ENCODE measurements at regions not wholly inside any gene's neighbourhood (a gene's known extent, or its start where the extent isn't known, plus 50 kb on each side); places are given as distances from the start of the nearest gene placed in this dataset.

DNA sequence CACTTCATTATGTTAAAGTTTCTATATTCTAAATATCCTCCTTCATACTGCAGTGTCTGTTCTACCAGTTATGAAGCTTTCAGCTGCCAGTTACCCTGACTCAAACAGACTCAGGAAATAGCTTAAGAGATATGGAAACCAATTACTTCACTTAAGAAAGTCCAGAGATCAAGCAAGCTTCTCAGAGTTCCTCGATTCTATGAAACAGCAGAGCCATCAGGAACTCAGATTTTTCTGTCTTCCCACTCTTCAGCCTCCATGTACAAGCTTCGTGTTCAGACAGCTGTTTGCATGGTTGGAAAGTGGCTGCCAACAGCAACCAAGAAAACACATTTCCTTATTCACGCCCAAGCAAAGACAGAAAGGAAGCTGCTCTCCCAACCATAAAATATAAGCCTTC lies 216.1 kb downstream of the ACTL7B start:
- in situ Hi-C loops (cut with HindIII; ENCODE audit: low pct_unique_long_range_greater_than_20kb, low sequenced_read_pairs) = no loop called here
- no peak for DNase-seq (ENCODE audit: low read depth)

DNA sequence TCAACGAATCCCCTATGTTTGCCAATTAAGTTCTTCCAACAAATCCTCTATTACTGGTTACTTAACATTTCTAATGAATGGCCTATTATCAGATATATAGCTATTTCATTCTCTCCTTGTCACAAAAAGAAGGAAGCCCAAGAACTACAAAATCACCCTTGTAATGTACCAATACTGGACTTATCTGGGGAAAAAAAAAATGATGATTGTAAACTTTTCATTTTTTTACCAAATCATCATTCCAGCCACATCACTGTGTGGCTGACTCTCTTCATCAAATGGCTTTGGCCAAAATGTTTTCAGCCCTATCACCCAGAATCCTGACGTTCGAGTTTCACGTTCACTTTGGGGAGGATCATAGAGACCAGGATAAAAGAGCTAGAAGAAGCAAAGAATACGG lies 216.7 kb downstream of the ACTL7B start:
- in situ Hi-C loops (cut with HindIII; ENCODE audit: low pct_unique_long_range_greater_than_20kb, low sequenced_read_pairs) = no loop called here
- no peak for DNase-seq (ENCODE audit: low read depth)

DNA sequence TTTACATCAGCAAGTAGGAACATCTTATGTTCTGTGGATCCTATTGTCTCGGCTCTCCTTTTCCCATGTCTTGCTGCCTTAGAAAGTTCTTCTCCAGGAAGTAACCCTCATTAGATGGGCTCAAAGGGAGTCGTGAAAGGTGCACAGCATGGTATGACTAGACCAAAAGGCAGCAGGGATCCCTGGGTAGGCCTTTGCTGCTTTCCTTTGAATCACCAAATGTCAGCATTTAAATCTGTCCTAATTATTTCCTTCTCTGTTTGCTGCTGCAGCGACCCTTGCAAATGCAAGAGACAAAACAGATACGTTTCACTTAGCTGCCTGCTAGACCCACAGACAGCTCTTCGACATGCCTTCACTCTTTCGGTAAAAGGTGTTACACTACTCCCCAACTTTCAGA lies 218.4 kb downstream of the ACTL7B start:
- DNase-seq (ENCODE audit: low read depth) = no peak
- in situ Hi-C loops (cut with HindIII; ENCODE audit: low pct_unique_long_range_greater_than_20kb, low sequenced_read_pairs) = no loop called here

DNA sequence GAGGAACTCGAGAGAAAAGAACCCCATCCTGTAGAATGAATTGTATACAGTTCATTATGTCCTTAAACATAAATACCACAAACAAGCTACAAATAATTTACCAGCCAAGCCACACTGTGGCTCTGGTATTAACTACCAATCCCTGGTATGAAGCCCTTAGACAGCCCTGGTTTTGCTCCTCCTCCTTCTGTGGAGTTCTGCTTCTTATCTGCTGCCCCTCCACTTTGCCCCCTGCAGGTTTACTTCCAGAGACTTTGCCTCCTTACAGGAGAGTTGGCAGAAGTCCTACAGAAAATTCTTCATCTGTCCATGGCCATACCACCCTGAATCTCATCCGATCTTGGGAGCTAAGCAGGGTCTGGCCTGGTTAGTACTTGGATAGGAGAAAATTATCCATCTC lies 219.8 kb downstream of the ACTL7B start:
- in situ Hi-C loops (cut with HindIII; ENCODE audit: low pct_unique_long_range_greater_than_20kb, low sequenced_read_pairs) = no loop called here
- no peak for DNase-seq (ENCODE audit: low read depth)

DNA sequence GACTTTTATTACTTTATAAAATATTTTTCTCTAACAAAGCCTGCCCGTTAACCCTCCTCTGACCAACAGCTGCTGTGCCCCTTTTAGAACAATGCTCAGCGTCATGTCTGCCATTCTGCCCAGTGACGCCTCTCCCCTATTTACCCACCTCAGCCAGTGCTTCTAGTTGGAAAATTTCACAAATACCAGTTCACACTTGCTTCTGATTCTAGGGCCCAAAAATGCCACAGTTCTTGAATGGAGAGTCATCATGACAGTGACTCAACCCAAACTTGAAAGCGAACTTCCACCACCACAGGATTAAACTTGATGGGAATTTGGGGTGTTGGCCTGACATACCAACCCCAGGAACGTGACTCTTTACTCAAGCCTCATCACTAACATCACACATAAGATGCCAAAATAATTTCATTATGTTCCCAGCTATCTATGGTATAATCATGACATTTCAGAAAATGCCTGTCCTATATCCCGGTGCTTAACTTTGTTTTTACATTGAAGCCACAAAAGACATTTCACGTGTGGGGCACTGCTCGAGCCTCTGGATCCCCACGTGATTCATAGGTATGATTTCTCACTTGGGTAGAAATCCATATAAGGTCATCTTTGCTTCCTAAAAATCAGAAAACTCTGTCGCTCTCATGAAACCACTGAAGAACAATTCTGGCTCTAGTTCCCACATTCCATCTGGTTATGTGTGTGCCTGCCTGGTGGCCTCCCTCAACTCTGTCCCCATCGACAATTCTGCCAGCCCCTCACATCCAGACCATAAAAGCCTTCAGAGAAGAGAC lies 220.9 kb downstream of the ACTL7B start:
- DNase-seq (ENCODE audit: low read depth) = no peak
- in situ Hi-C loops (cut with HindIII; ENCODE audit: low pct_unique_long_range_greater_than_20kb, low sequenced_read_pairs) = no loop called here

DNA sequence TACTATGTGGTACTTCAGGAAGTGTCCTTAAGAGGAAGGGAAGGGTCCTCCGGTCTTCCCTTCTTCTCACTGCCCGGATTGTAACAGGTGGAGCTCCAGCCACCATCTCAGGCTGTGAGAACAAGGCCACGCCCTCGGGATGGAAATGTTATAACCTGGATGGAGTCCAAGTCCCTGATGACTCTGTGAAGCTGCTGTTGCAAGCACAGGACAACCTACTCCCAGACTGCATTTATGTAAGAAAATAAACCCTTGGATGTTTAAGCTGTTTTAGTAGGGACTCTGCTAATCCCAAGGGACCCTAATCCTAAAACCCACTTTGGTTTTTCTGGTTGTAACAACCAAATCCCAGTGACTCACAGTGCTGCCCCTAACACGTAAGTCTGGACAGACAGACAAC lies 221.6 kb downstream of the ACTL7B start:
- peak; percentile 19 for DNase-seq (ENCODE audit: low read depth)
- in situ Hi-C loops (cut with HindIII; ENCODE audit: low pct_unique_long_range_greater_than_20kb, low sequenced_read_pairs) = no loop called here

DNA sequence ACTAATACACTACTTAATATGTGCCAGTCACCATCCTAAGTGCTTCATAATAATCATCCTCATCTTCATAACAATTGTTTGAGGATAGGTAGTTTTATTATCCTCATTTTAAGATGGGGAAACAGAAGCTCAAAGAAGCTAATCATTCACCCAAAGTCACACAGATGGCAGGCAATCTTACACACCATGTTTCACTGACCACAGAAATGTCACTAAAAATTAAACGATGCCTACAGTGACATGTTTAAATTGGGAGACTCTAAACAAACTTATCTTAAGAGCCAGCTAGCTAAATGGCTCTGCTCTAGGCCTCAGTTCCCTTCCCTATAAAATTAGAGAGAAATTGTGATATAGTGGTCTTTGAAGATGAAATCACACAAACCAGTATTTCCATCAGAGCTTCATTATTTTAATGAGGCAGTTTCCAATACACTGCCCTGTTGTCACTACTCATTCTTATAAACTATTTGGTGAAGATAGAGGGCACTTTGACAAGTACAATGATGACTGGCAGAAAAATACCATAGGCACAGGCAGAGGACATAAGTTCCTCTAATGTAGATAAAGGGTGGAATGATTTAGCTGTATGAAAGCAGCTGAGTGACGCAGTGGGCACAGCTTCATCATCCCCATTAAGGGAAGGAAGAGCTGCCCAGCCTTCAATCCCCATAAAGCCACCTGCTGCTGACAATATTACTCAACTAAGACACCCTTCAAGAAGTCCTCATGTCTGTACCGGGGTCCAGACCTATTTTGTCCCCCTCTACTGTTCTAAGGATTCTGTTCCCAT lies 224.1 kb downstream of the ACTL7B start:
- DNase-seq (ENCODE audit: low read depth) = no peak
- in situ Hi-C loops (cut with HindIII; ENCODE audit: low pct_unique_long_range_greater_than_20kb, low sequenced_read_pairs) = no loop called here

GRCh38 chr9:108628316-108628715 lies 227.5 kb downstream of the ACTL7B start:
- no peak for DNase-seq (ENCODE audit: low read depth)
- in situ Hi-C loops (cut with HindIII; ENCODE audit: low pct_unique_long_range_greater_than_20kb, low sequenced_read_pairs) = no loop called here

DNA sequence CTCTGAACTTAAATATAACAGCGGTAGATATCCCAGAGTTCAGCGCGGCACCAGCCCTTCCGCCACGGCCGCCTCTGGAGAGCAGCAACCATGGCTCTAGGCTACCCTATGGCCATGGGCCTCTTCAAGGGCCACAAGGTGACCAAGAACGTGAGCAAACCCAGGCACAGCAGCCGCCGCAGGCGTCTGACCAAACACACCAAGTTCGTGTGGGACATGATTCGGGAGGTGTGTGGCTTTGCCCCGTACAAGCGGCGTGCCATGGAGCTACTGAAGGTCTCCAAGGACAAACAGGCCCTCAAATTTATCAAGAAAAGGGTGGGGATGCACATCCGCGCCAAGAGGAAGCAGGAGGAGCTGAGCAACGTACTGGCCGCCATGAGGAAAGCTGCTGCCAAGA lies 229.0 kb downstream of the ACTL7B start:
- in situ Hi-C loops (cut with HindIII; ENCODE audit: low pct_unique_long_range_greater_than_20kb, low sequenced_read_pairs) = no loop called here
- no peak for DNase-seq (ENCODE audit: low read depth)

DNA sequence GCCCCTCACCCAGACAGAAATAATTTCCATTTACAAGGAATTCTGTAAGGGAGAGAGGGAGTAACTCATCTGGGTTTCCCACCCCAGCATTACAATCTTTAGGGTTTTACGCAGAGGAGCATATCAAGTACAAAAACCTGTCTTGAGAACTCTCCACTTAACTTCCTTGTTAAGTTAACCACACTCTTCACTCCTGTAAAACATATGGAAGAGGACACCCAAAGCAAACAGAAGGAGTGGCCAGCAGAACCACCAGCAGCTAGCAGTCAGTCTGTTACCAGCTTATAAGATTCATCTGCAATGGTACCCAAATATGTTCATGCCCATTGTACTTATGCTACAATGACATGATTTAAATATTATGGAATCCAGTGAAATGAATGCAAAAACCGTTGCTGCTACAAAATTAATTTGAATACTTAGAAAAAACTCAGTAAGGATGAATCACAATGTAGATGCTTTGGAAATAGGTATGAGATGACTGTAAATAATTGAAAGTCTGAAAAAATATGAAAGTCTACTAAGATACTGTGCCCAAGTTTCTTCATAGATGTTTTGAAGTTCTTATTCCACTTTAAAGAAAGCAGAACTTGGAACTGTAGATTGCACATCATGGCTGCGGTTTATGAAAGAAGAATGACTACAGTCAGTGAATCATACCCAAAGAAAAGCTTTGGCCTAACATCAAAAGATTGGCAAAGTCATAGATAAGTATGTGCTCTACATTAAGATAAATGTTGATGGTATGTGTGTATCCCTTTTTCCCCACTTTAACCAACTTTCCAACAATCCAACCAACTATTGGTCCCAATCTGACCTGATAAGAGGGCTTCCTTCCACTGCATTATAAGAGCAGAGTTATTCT lies 233.6 kb downstream of the ACTL7B start:
- DNase-seq (ENCODE audit: low read depth) = no peak
- in situ Hi-C loops (cut with HindIII; ENCODE audit: low pct_unique_long_range_greater_than_20kb, low sequenced_read_pairs) = no loop called here

- no peak for DNase-seq (ENCODE audit: low read depth)
- in situ Hi-C loops (cut with HindIII; ENCODE audit: low pct_unique_long_range_greater_than_20kb, low sequenced_read_pairs) = no loop called here
Observed at GRCh38 chr9:108620767-108621166, 235.0 kb downstream of the ACTL7B start.

- in situ Hi-C loops (cut with HindIII; ENCODE audit: low pct_unique_long_range_greater_than_20kb, low sequenced_read_pairs) = no loop called here
- DNase-seq (ENCODE audit: low read depth) = no peak
Observed at GRCh38 chr9:108618906-108619550, 236.8 kb downstream of the ACTL7B start.

DNA sequence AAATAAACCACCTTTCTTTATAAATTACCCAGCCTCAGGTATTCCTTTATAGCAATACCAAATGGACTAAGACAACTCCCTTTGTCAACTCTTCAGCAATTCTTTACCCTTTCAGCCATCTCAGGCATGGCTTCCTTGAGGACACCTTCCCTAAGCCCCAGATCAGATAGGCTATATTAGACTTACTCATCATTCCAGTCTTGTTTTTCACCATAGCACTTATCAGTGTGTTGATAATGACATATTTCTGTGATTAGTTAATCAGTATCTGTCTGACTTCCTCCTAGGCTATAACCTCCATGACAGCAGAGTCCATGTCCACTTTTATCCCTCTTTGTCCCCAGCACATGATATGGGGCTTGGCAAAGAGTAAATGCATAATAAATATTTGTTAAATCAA lies 238.1 kb downstream of the ACTL7B start:
- in situ Hi-C loops (cut with HindIII; ENCODE audit: low pct_unique_long_range_greater_than_20kb, low sequenced_read_pairs) = no loop called here
- no peak for DNase-seq (ENCODE audit: low read depth)

- in situ Hi-C loops (cut with HindIII; ENCODE audit: low pct_unique_long_range_greater_than_20kb, low sequenced_read_pairs) = no loop called here
- no peak for DNase-seq (ENCODE audit: low read depth)
Observed at GRCh38 chr9:108615152-108615551, 240.6 kb downstream of the ACTL7B start.

DNA sequence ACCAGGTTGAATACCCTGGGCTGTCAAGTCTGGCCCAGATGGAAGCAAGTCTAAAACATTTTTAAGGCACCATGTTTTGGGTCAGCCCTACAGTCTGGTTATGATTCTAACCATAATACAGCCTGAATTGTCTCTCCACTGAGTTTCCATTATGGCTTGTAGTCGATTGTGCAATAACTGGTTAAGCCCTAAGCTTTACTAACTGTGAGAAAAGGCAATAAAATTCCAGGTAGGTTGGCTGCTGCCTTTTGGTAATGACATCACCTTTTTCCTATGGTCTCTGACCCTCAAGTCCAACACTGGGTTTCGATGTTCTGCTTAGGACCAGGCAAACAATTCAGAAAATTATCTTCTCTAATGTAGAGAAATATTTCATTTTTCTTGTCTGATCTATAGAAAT lies 243.3 kb downstream of the ACTL7B start:
- DNase-seq (ENCODE audit: low read depth) = no peak
- in situ Hi-C loops (cut with HindIII; ENCODE audit: low pct_unique_long_range_greater_than_20kb, low sequenced_read_pairs) = no loop called here

GRCh38 chr9:108609897-108610253 lies 245.9 kb downstream of the ACTL7B start:
- no peak for DNase-seq (ENCODE audit: low read depth)
- in situ Hi-C loops (cut with HindIII; ENCODE audit: low pct_unique_long_range_greater_than_20kb, low sequenced_read_pairs) = no loop called here

GRCh38 chr9:108609227-108609896 lies 246.4 kb downstream of the ACTL7B start:
- no peak for DNase-seq (ENCODE audit: low read depth)
- in situ Hi-C loops (cut with HindIII; ENCODE audit: low pct_unique_long_range_greater_than_20kb, low sequenced_read_pairs) = no loop called here

GRCh38 chr9:108607607-108608006 lies 248.2 kb downstream of the ACTL7B start:
- in situ Hi-C loops (cut with HindIII; ENCODE audit: low pct_unique_long_range_greater_than_20kb, low sequenced_read_pairs) = no loop called here
- DNase-seq (ENCODE audit: low read depth) = no peak

Measured in Caki2 (cell line).